SW480 (cell line): ENCODE measurements at regions not wholly inside any gene's neighbourhood (a gene's known extent, or its start where the extent isn't known, plus 50 kb on each side); places are given as distances from the start of the nearest gene placed in this dataset.
A peak's percentile ranks its signal among the peaks of the same experiment; 100 is the strongest.

Experiments used
- DNase-seq: peaks from one replicate; pipeline ENCODE4 v3.0.0-alpha.2; 2016; ENCODE audit warnings: low spot score

DNA sequence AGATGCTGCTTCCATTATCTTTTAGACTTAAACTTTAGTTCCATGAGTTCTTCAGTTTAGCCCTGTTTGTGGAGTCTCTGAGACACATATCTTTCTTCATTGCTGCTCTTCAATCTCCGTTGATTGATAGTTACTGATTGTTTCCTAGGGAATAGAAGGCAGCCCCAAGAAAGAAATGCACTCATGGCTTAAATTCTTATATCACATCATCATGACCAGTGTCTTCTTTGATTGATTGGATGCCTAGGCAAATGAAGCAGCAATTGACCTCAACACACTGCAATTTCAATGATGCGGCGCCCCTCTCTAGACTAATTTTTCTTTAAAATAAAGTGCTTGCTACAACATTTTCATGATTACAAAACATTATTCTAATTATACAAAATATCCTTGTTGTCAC, 576.5 kb upstream of the VSTM2A start:
- no peak for DNase-seq

DNA sequence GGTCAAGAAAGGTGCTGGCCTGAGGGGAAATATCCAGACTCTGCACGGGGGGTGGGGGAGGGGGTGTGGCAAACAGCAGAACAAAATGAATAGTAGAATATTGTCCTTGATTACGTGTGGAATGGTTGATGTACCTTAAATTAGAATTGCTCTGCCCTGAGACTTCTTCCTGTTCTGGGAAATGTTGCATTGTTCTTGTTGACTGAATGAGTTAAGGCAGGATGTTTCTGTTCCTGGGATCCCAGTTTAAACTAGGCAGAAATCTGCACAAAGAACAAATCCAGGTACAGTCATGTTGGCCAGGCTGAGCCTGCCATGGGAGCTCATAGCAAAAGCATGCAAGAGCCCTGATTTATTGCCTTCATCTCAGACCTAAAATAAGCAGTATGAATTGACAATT, 558.7 kb upstream of the VSTM2A start:
- no peak for DNase-seq

DNA sequence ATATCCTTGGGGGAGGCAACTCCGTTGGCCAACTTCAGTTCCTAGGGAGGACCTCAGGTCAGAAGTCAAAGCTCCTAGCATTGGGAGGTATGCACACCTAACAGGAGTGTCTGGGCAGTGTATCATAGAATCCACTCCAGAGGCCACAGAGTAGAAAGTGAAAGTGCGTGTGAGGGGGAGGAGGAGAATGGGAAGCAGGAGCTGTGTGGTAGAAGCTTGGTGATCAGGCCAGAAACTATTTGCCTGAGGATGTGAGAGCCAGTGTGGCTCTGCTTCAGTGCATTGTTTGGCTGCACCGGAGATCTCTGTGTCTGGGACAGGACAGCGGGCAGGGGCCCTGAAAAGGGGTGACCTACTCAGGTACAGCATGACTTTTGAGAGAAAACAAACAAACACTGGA, 557.4 kb upstream of the VSTM2A start:
- DNase-seq, result peak; percentile 22

DNA sequence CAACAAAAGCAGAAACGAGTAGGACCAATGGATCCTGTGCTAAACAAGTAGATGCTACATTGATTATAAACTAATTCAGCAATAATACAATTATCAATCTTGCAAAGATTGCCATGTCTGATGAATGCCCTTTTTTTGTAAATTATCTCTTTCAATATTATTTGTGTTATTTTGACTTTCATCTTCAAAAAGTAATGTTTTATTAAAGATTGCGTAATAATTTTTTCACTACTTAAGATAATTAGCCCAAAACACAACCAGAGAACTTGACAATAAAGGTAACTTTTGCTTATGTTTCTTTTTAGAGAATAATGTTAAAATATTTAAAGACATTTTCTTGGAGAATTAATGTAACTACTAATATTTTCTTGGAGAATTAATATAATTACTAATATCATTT, 553.8 kb upstream of the VSTM2A start:
- DNase-seq, result no peak

DNA sequence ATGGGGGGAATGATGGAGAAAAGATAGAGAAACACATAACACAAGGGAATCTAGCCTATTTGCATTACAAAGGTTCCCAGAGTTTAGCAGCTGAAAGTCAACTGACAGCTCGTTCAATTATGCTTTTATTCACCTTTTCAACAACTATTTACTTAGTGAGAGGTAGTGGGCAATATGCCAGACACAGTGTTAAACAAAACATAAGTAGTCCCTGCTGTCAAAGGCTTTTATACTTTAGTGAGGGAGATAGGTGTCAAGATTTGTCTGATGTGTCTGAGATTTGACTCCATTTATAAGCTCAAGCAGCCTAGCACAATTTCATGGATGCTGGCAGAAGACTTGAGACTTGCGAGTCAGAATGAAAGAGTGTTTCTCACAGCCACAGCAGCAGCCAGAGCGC, 549.0 kb upstream of the VSTM2A start:
- DNase-seq, result no peak

DNA sequence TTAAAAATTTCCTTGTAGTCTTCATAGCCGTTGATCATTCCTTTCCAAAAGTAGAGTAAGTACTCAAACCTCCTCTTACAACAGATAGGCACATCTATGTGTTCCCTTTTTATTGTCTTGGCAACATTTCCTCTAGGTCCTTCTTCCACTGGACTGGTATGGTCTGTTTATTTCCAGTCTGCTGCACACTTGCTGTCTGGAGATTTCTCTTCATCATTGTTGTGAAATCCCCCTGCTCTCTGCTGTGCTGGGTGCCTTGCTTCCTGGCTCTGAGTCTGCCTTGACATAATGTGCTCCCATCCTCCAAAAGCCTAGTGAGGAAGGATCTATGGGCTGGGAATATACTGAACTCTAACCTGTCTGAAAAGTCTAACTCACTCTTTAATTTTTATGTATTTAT, 545.3 kb upstream of the VSTM2A start:
- no peak for DNase-seq

DNA sequence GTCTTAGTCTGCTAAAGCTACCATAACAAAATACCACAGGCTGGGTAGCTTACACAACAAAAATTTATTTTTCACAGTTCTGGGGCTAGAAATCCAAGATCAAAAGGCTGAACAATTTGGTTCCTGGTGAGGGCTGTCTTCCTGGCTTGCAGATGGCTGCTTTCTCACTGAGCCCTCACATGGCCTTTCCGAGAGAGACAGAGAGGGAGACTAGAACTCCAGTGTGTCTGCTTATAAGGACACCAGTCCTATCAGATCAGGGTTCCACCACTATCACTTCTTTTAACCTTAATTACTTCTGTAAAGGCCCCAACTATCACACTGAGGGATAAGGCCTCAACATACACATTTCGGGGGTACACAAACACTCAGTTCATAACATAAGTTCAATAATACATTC, 527.4 kb upstream of the VSTM2A start:
- peak; percentile 79 for DNase-seq

DNA sequence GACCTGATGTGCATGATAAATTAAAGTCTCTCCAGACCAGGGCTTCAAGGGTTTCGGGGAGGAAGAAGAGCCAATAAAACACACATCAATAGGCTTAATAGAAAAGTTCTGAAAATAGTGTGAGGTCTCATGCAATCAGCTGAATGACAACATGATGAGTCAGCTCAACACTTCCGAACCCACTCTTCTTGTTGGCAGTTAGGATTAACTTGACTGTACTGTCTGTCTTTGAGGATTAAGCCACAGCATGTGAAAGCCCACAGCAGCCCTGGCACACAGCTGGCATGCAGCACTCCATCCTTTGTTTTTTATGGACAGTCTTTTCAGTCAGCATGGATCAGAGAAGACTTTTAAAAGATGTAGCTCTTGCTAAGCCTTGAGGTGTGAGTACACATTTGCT, 526.9 kb upstream of the VSTM2A start:
- DNase-seq, result peak; percentile 98

DNA sequence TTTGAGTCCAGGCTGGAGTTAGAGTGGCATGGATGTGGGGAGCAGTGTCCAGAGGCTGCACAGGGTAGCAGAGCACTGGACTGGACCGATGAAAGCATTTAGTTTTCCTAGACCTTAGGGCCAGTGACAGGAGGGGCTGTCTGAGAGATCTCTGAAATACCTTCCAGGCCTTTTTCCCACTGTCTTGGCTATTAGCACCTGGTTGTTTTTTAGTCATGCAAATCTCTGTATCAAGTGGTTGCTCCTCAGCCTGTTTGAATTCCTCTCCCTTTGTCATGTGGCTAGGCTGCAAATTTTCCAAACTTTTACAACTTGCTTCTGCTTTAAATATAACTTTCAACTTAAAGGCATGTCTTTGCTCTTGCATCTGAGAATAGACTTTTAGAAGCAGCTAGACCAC, 504.3 kb upstream of the VSTM2A start:
- DNase-seq, result no peak

DNA sequence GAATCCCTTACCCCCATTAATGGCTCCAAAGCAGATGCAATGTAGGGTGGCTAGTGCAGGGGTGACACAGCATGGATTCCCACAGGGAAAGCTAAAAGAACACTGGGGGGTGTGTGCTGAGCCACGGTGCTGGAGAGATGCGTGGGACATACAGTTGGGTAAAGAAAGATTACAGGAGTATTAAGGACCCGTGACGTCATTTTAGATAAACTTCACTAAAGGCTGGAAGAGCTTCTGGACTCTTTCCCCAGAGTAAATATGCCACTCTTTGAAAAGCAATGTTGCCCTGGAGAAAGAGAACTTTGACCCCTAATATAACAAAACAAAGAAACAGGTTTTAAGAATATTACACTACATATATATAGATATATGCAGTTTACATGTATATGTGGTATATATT, 481.5 kb upstream of the VSTM2A start:
- no peak for DNase-seq

DNA sequence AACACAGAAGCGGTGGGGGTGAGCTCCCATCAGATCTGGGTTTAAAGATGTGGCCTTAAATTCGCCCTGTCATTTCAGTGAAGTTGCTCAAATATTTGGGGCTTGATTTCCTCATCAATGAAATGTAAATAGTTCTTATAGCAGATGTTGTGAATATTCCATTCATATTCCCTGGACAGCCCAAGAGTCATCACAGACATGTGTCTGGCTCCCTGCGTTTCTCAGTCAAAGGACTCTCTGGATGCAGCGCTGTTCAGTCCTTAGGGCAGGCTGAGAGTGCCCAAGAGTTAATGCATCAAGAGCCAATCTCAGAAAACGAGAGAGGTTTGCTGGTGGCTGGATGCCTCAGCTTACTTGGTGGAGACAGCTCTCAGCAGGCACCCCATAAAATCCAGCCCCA, 475.5 kb upstream of the VSTM2A start:
- no peak for DNase-seq

DNA sequence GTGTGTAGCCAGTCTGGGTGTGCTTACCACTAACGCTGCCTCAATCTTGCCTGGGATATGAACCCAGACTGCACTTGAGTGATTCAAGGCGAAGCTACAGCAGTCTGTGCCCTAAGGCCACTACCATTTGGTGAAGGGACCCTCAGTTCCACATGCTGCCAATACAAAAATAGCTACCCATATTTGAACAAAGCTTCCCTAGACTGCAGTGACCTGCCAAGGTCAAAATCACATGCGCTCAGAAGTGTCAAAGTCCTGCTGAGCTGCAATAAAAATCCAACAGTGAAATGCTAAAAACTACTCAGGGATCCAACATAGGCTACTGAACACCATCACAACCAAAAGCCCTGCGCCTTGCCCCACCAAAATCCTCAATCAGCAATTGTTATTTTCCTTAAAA, 472.3 kb upstream of the VSTM2A start:
- DNase-seq, result no peak

DNA sequence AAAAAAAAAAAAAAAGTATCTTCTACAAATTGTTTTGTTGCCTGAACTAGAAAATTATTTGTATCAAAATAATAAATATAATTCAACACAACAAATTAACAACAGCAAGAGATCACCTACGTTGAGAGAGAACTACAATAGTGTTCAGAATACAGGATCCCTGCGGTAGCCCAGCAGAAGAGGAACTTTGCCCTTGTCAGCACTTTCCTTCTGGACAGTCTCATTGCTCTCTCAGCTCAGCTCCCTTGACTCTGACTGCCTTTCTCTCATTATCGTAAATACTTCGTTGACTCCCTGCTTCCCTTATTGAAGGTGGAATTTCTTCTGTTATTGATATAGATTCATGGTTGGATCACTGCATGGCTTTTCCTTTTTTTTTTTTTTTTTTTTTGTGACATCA, 469.5 kb upstream of the VSTM2A start:
- no peak for DNase-seq

DNA sequence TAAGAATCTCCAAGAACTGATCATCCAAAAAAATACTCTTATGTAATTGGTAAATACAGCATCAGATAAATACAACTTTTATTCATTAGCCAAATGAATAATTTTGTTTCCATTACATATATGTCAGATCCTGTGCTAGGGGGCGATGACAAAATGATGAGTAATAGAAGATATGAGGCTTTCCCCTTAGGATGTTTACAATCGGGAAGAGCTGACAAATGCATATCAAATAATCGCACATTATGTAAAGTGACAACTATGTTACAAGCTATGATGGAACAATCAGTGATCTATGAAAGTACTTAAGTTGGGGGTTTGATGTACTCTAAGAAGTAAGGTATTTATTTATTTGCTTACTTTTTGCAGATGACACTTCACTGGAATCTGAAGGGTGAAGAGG, 465.6 kb upstream of the VSTM2A start:
- DNase-seq, result no peak

DNA sequence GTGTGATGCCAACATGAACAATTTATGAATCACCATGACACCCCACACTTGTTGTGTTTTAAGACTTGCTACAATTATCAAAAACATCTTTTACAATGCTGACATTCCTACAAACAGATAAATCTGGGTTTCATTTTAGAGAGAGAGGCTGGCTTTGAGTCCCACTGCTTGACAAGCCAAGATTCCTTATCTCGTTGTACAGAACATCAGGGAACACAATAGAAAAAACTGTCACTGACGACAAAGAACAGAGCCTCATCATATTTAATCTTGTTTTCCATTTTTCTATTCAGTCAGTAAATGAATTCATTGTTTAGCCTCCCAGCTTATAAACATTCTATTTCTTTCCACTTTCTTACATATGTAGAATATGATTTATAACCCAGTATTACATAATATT, 461.6 kb upstream of the VSTM2A start:
- DNase-seq, result no peak

DNA sequence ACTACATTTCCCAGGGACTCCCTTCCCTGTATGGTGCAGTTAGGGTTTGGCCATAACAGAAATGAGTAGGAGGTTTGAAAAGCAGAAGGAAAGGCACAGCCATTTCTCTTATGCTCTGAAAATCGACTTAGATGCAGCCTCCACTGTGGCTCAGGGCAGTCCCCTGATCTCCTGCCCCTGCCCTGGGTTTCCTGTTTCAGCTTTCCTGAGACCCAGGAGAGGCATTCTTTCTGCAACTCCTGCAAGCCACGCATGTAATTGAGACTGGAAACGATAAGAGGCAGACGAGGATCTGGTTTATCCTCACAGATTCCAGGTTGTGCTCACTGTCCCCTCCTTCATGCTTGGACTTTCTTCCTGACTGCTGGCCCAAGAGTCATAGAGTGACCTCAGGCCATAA, 461.2 kb upstream of the VSTM2A start:
- no peak for DNase-seq

DNA sequence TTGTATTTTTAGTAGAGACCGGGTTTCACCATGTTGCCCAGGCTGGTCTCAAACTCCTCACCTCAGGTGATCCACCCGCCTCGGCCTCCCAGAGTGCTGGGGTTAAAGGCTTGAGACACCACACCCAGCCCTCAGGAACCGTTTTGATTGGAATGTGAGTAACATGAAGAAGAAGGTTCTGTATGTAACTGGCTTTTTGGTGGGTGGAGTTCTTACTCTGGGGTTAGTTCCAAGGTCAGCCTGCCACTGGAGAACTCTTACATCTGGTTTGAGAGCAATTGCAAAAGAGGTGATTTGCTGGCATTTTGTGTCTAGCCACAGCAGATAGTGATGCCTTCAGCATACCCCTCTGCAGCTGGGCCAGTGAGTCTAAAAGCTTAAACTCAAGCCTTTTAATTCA, 457.8 kb upstream of the VSTM2A start:
- no peak for DNase-seq

DNA sequence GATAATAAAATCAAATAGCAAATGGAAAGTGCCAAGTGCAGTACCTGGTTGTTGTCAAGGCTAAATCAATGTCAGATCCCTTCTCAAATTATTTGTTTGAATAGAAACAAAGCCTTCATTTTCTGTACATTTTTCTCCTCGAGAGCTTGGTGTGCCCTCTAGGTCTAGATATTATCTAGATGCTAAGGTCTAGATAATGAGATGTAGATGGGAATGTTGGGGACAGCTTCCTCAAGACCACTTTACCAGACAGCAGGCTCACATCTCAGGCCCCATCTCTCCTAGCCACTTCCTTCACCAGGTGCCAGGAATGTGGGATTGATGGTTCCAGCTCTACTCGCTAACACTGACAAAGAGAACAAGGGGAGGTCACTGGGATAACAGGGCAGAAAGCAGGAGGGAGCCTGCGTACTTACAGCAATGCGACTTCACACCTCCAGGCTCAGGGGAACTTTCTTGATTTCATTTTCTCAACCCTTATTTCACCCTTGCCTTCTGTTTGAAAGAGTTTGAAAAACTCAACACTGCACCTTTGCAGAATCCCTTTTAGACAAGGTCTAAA, 451.4 kb upstream of the VSTM2A start:
- no peak for DNase-seq

DNA sequence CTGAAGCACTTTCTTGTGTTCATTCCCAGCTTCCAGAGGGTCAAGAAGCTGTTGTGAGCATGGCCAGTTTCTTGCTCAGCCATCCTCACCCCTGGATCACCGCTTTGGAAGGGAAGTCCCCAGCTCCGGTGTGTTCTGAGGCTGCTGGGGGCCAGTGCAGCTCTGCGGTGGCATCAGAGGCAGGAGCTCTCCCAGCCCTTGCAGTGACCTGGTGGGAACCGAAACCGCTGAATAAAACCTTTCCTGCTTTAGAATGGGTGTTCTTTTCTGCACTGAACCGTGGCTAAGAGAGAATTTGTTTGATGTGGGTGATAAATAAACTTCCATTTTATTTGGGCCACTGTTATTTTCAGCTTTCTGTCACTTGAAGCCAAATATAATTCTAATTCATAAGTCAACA, 450.9 kb upstream of the VSTM2A start:
- DNase-seq, result peak; percentile 74

DNA sequence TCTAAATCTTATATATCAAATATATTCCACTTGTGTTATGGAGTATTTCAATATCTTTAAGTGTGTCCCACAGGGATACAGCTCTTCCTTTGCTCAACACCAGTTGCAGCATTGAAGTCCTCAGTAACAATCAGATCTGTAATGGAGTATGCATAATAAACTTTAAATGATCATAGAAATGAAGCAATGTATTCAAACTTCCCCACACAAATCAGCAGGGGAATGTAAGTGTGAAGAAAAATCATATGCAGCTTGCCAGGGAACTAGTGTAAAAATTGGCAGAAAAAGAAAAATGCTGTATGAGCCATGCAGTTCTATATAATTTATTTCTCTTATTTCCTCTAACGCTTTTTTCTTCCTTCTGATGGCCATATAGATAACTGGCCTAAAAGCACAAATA, 444.3 kb upstream of the VSTM2A start:
- no peak for DNase-seq

DNA sequence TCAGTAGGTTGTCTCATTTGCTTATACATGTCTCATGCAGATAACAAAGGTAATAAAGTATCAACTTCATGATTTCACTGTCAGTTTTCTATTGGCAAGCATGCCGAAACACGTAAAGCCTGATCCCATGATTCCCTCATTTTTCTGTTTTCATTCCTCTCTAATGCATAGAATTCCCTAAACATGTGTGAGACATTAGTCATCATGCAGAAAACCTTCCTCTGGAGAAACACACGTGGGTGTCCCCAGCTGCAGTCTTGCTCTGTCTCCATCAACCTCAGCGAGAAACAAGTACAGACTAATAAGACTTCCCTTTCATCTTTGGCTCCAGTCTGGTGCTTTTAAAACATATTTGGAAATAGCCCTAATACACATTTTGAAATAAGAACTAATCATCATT, 432.7 kb upstream of the VSTM2A start:
- DNase-seq, result no peak

DNA sequence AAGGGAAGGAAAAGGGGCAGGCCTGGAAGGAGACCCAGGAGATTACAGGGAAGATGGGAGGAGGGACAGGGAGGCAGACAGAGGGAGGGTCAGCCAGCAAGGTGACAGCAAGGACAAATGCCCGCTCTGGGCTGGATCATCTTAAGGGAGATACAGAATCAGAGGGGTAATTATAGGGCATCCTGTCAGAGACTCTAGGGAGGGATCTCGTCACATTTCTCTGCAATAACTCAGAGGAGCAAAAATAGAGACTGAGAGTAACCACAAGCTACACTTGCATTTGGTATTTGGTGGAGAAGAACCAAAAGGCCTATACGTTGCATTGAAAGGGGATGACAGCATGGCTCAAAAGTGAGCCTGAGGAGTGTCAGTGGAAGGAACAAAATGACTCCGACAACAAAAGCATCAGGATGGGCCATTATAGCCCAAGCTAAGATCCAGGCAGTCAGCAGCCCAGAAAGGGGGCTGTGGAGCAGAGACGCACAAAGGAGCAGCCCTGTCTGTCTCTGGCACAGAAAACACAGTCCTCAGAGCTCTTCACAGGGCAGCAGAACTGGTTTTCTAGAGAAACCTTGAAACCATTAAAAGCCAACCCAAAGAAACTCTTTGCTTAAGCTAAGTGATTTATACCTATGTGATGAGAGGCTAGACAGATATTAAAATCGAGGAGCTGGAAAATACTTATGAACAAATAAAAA, 430.2 kb upstream of the VSTM2A start:
- DNase-seq, result no peak

DNA sequence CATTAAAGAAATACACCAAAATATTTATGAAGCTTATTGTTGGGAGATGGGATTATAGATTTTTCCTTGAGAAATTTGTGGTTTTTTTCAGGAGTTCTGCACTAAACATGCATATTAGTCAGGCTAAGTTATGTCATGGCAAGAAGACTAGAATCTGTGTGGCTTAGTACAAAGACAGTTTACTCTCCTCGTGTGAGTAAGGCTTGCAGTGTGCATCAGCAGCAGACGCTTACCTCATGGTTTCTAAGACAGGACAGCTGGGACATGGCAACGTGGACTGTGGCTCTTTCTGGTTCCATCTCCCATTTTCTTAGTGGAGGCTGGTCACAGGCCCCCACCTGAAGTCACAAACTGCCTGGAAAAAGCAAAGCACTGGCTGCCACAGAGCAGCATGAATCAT, 429.6 kb upstream of the VSTM2A start:
- no peak for DNase-seq

DNA sequence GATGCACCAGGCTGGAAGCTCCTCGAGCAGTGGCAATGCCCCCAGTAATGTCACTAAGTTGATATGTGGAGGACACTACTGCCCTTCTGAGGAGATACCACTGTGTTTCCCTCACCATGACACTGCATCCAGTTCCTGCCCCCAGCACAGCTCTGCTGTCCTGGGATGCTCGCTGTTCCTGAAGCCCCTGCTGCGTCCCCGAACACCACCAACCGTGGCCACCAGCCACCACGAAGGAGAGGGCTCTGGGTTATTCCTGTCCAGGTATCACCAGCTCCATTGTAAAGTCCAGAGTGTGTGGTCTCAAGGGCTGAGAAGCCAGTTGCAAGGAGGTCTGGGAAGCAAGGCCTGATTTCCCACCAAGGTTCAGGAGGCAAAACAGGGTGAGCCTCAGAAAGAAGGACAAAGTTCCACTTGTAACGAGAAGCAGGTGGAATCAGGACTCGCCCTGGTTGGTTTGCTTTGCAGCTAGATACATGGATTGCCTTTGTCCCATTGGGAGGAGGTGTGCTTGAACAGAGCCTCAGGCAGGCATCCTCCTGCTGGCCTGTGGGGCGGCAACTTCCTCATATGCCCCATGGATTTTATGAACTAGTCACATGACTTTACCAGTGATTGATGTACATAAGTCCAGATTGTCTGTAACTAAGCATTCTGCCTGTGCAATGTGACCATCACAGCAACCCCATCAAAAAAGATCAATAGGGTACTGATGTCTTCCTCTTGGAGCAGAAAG, 427.0 kb upstream of the VSTM2A start:
- no peak for DNase-seq
